WTC11 (cell line): ENCODE measurements at regions not wholly inside any gene's neighbourhood (a gene's known extent, or its start where the extent isn't known, plus 50 kb on each side); places are given as distances from the start of the nearest gene placed in this dataset.

ENCODE experiments used
- ATAC-seq: fragments of 200-7000 bp; cut with Tn5 transposase; 2 replicates; pipeline ENCODE4 v1.10.0; 2021; ENCODE audit warnings: mild to moderate bottlenecking, moderate library complexity
- CTCF ChIA-PET: fragments of 300-600 bp; sonication (Branson Sonifier 250); formaldehyde crosslinking; loops from one replicate; lab custom pipeline; 2021; ENCODE audit warnings: antibody characterized with exemption; lab: Charles Lee
- POLR2A ChIA-PET: fragments of 350-600 bp; sonication (Branson Sonifier 250); formaldehyde crosslinking; loops from one replicate; lab custom pipeline; 2021; ENCODE audit warnings: antibody characterized with exemption; lab: Charles Lee
- DNase-seq: peaks from one replicate; pipeline ENCODE4 v3.0.0; 2021; ENCODE audit warnings: low spot score
- H3K27ac Mint-ChIP-seq: 2 replicates; pipeline ENCODE4 v1.8.0; 2021; ENCODE audit warnings: mixed read lengths
- H3K27me3 Mint-ChIP-seq: 2 replicates; pipeline ENCODE4 v1.8.0; 2021; ENCODE audit warnings: low read depth, mild to moderate bottlenecking, moderate library complexity, mixed read lengths
- H3K36me3 Mint-ChIP-seq: 2 replicates; pipeline ENCODE4 v1.8.0; 2021; ENCODE audit warnings: mixed read lengths
- H3K4me1 Mint-ChIP-seq: 2 replicates; pipeline ENCODE4 v1.8.0; 2022; ENCODE audit warnings: mixed read lengths
- H3K4me3 Mint-ChIP-seq: 2 replicates; pipeline ENCODE4 v1.8.0; 2021; ENCODE audit warnings: mild to moderate bottlenecking, moderate library complexity, mixed read lengths
- H3K9me3 Mint-ChIP-seq: 2 replicates; pipeline ENCODE4 v1.8.0; 2021; ENCODE audit warnings: mixed read lengths
- E2F4 ChIP-seq: sonication (generic); formaldehyde crosslinking; IDR thresholded peaks from 2 replicates; pipeline ENCODE4 v1.8.1; 2022; ENCODE audit warnings: low read depth, mild to moderate bottlenecking, moderate library complexity, missing genetic modification reagents, borderline replicate concordance
- E2F5 ChIP-seq: sonication (generic); formaldehyde crosslinking; IDR thresholded peaks from 2 replicates; pipeline ENCODE4 v1.8.1; 2022; ENCODE audit warnings: mild to moderate bottlenecking, moderate library complexity, missing genetic modification reagents
- ELF4 ChIP-seq: sonication (generic); formaldehyde crosslinking; IDR thresholded peaks from 2 replicates; pipeline ENCODE4 v1.8.1; 2022; ENCODE audit warnings: low read depth, mild to moderate bottlenecking, moderate library complexity, missing genetic modification reagents
- MAX ChIP-seq: sonication (generic); formaldehyde crosslinking; IDR thresholded peaks from 2 replicates; pipeline ENCODE4 v1.8.0; 2022; ENCODE audit warnings: mild to moderate bottlenecking, missing genetic modification reagents
- MYBL2 ChIP-seq: sonication (generic); formaldehyde crosslinking; IDR thresholded peaks from 2 replicates; pipeline ENCODE4 v1.8.1; 2023; ENCODE audit warnings: mild to moderate bottlenecking, moderate library complexity, missing genetic modification reagents
- SOX15 ChIP-seq: fragments of 250-450 bp; sonication (Bioruptor Pico); IDR thresholded peaks from 2 replicates; pipeline ENCODE4 v1.9.0; 2021; ENCODE audit warnings: mild to moderate bottlenecking
- SP1 ChIP-seq: sonication (generic); formaldehyde crosslinking; conservative IDR thresholded peaks from 2 replicates; pipeline ENCODE4 v1.8.1; 2022; ENCODE audit warnings: missing genetic modification reagents
- ZBTB21 ChIP-seq: sonication (generic); formaldehyde crosslinking; IDR thresholded peaks from 2 replicates; pipeline ENCODE4 v1.8.1; 2023; ENCODE audit warnings: mild to moderate bottlenecking, missing genetic modification reagents, borderline replicate concordance
- ZNF263 ChIP-seq: sonication (generic); formaldehyde crosslinking; IDR thresholded peaks from 2 replicates; pipeline ENCODE4 v1.8.1; 2022; ENCODE audit warnings: low read depth, mild to moderate bottlenecking, moderate library complexity, missing genetic modification reagents
- ZNF416 ChIP-seq: fragments of 250-450 bp; sonication (Bioruptor Pico); IDR thresholded peaks from 2 replicates; pipeline ENCODE4 v1.9.0; 2021; ENCODE audit warnings: mild to moderate bottlenecking, inconsistent platforms
- ZNF671 ChIP-seq: fragments of 250-450 bp; sonication (Bioruptor Pico); IDR thresholded peaks from 2 replicates; pipeline ENCODE4 v1.8.0; 2021; ENCODE audit warnings: mild to moderate bottlenecking
- TF ChIP-seq, protein P1 (sequence below): sonication (generic); formaldehyde crosslinking; IDR thresholded peaks from 2 replicates; pipeline ENCODE4 v1.8.1; 2023; ENCODE audit warnings: mild to moderate bottlenecking, missing genetic modification reagents, moderate library complexity
- TF ChIP-seq, protein P2 (sequence below): sonication (generic); formaldehyde crosslinking; IDR thresholded peaks from 2 replicates; pipeline ENCODE4 v1.8.0; 2022; ENCODE audit warnings: mild to moderate bottlenecking, missing genetic modification reagents
- TF ChIP-seq, protein P3 (sequence below): sonication (generic); formaldehyde crosslinking; IDR thresholded peaks from 2 replicates; pipeline ENCODE4 v1.8.0; 2023; ENCODE audit warnings: missing genetic modification reagents, mild to moderate bottlenecking, borderline replicate concordance
- TF ChIP-seq, protein P4 (sequence below): sonication (generic); formaldehyde crosslinking; conservative IDR thresholded peaks from 2 replicates; pipeline ENCODE4 v1.8.1; 2022; ENCODE audit warnings: mild to moderate bottlenecking, missing genetic modification reagents

DNA sequence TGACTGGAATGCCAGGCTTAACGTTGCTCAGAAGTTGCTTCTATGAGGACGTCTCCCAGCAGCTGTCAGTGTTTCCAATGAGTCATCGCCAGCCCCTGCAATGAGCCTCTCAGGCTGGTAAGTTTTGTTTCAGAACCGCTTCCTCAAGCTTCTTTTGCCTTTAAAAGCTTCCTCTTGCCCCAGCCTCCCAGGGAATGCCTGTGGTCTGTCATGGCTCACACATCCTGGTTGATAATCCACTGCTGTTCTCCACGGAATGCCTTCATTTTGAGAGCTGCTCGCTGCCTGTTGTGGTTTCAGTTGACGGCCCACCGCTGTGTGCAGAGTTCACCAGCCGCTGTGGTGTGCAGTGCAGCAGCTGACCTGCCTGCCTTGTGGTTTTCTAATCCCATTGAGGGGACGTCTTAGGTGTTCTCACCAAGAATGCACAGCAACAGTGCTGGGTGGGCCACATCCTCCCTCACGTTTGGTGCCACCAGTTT, 96.4 kb downstream of the RTP5 start:
- Mint-ChIP-seq H3K27ac (no peak overlapping the region), H3K4me1 (no peaks in the 10 kb centered on the region), H3K36me3 (no peaks in the 10 kb centered on the region), H3K4me3 (no peak overlapping the region), H3K27me3 (no peaks in the 10 kb centered on the region), H3K9me3 (peaks cover 3% of the 10 kb centered on the region; the same call in 1 of the 2 replicates)
- TF ChIP-seq, protein P1, sequence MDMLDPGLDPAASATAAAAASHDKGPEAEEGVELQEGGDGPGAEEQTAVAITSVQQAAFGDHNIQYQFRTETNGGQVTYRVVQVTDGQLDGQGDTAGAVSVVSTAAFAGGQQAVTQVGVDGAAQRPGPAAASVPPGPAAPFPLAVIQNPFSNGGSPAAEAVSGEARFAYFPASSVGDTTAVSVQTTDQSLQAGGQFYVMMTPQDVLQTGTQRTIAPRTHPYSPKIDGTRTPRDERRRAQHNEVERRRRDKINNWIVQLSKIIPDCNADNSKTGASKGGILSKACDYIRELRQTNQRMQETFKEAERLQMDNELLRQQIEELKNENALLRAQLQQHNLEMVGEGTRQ (CRISPR knock-in tag) = no peak
- TF ChIP-seq ELF4 (no peak), ZNF671 (CRISPR knock-in tag) (no peak), ZNF416 (CRISPR knock-in tag) (no peak)
- ChIA-PET CTCF (interaction anchor here (2.5 kb wide), 1 partner anchor 15 kb away, joined by 10 read pairs; no protein-coding TSS in a partner anchor), POLR2A (no interaction called here)
- DNase-seq (no peak), ATAC-seq (peak; percentile 34)

DNA sequence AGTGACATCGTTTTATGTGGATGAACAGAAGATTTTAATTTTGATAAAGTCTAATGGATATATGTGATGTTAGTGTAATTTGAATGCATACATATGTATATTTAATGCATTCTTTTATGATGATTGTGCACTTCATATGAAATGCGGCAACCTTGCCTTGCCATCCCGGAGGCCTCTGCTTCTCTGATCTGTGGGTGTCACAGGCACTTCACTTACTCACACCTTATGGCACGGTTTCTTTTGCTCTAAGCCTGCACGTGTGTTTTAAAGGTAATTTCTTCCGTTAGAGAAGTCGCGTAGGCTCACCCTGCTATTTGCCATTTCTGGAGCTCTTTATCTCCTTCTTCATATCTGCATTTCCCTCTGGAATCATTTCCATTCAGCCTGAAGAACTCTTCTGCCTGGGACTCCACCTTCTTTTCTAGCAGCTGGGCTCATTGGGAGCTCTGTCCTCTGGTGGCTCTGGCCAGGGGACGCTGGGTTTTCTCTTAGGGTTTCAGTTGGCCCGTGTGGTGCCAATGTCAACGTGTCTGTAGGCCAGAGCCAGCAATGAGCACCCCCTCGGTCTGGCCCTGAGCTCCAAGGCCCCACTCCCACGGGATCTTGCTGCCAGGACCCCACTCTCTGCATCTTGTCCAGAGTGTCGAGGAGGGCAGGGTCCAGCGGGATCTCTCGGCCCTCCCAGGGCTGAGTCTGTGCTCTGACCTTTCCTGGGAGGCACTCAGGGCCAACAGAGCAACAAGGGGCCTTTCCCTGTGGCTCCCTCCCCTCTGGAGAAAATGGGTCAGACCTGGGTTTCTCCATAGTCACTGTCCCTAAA, 97.3 kb downstream of the RTP5 start:
- H3K4me3 Mint-ChIP-seq = no peak overlapping the region
- ChIA-PET POLR2A (interaction anchor here (0.7 kb wide), 1 partner anchor 107 kb away, joined by 4 read pairs; no protein-coding TSS in a partner anchor), CTCF (interaction anchor here (2.5 kb wide), 1 partner anchor 16 kb away, joined by 10 read pairs; no protein-coding TSS in a partner anchor)
- H3K4me1 Mint-ChIP-seq = no peaks in the 10 kb centered on the region
- DNase-seq (no peak), ATAC-seq (no peak)
- H3K9me3 Mint-ChIP-seq = peaks cover 4% of the 10 kb centered on the region
- peaks cover 1% of the 10 kb centered on the region for H3K36me3 Mint-ChIP-seq
- H3K27ac Mint-ChIP-seq = no peak overlapping the region
- TF ChIP-seq E2F4 (CRISPR knock-in tag) = no peak
- TF ChIP-seq SOX15 = no peak
- no peak for TF ChIP-seq ZBTB21
- no peak for TF ChIP-seq SP1
- no peaks in the 10 kb centered on the region for H3K27me3 Mint-ChIP-seq

DNA sequence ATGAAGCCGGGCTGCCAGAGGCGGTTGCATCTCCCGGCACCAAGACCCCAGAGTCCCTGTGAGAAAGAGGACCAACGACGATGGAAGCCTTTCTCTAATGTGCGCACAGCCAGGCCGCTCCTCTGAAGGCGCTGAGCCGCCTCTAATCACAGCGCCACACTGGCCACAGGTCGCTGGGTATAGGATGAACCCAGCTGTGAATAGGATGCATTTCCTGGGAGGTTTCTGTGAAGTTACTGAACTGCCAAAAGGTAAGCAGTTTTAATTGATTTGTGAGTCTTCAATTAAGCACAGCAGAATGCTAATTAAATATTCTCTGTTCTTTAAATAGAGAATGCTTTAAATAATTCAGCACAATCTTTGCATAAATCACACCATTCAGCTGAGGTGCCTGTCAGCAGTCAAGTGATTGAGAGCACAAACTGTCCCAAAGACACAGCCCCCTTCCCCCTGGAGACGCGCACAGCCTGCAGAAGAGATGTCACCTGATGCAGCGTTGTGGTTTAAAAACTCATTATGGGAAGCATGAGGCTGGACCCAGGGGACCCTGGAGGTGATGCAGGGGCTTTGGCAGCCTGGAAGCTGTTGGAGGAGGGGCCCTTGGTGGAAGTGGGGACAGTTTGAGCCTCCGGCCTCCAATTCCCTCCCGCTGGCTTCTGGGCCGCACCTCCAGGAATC, 98.1 kb downstream of the RTP5 start:
- CTCF ChIA-PET = interaction anchor here (2.5 kb wide), 1 partner anchor 16 kb away, joined by 10 read pairs; no protein-coding TSS in a partner anchor
- peak; percentile 30; the same call in 1 of the 2 replicates for ATAC-seq
- Mint-ChIP-seq H3K27ac (no peak overlapping the region), H3K4me1 (no peaks in the 10 kb centered on the region), H3K27me3 (no peaks in the 10 kb centered on the region), H3K4me3 (no peak overlapping the region), H3K9me3 (peaks cover 7% of the 10 kb centered on the region), H3K36me3 (peaks cover 4% of the 10 kb centered on the region)
- no peak for DNase-seq
- no peak for TF ChIP-seq E2F5 (CRISPR knock-in tag)
- POLR2A ChIA-PET = no interaction called here

- Mint-ChIP-seq H3K36me3 (peaks cover 11% of the 10 kb centered on the region), H3K4me1 (no peaks in the 10 kb centered on the region), H3K27ac (no peak overlapping the region), H3K9me3 (peaks cover 12% of the 10 kb centered on the region), H3K4me3 (no peak overlapping the region), H3K27me3 (no peaks in the 10 kb centered on the region)
- ChIA-PET POLR2A (no interaction called here), CTCF (no interaction called here)
- ATAC-seq (no peak), DNase-seq (no peak)
- TF ChIP-seq, protein P2, sequence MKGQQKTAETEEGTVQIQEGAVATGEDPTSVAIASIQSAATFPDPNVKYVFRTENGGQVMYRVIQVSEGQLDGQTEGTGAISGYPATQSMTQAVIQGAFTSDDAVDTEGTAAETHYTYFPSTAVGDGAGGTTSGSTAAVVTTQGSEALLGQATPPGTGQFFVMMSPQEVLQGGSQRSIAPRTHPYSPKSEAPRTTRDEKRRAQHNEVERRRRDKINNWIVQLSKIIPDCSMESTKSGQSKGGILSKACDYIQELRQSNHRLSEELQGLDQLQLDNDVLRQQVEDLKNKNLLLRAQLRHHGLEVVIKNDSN (CRISPR knock-in tag) = no peak
- TF ChIP-seq ELF4 (no peak), MAX (CRISPR knock-in tag) (no peak), ZNF263 (CRISPR knock-in tag) (no peak), MYBL2 (CRISPR knock-in tag) (no peak)
- TF ChIP-seq, protein P3, sequence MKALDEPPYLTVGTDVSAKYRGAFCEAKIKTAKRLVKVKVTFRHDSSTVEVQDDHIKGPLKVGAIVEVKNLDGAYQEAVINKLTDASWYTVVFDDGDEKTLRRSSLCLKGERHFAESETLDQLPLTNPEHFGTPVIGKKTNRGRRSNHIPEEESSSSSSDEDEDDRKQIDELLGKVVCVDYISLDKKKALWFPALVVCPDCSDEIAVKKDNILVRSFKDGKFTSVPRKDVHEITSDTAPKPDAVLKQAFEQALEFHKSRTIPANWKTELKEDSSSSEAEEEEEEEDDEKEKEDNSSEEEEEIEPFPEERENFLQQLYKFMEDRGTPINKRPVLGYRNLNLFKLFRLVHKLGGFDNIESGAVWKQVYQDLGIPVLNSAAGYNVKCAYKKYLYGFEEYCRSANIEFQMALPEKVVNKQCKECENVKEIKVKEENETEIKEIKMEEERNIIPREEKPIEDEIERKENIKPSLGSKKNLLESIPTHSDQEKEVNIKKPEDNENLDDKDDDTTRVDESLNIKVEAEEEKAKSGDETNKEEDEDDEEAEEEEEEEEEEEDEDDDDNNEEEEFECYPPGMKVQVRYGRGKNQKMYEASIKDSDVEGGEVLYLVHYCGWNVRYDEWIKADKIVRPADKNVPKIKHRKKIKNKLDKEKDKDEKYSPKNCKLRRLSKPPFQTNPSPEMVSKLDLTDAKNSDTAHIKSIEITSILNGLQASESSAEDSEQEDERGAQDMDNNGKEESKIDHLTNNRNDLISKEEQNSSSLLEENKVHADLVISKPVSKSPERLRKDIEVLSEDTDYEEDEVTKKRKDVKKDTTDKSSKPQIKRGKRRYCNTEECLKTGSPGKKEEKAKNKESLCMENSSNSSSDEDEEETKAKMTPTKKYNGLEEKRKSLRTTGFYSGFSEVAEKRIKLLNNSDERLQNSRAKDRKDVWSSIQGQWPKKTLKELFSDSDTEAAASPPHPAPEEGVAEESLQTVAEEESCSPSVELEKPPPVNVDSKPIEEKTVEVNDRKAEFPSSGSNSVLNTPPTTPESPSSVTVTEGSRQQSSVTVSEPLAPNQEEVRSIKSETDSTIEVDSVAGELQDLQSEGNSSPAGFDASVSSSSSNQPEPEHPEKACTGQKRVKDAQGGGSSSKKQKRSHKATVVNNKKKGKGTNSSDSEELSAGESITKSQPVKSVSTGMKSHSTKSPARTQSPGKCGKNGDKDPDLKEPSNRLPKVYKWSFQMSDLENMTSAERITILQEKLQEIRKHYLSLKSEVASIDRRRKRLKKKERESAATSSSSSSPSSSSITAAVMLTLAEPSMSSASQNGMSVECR = no peak
- TF ChIP-seq, protein P4, sequence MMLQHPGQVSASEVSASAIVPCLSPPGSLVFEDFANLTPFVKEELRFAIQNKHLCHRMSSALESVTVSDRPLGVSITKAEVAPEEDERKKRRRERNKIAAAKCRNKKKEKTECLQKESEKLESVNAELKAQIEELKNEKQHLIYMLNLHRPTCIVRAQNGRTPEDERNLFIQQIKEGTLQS (CRISPR knock-in tag) = no peak
- TF ChIP-seq, protein P1 (CRISPR knock-in tag) = no peak
These were observed 98.9 kb downstream of the RTP5 start for GRCh38 chr2:241968417-241968816.
